DOHH2 (cell line): ENCODE measurements at regions not wholly inside any gene's neighbourhood (a gene's known extent, or its start where the extent isn't known, plus 50 kb on each side); places are given as distances from the start of the nearest gene placed in this dataset.

ENCODE experiments used
- EZH2phosphoT487 ChIP-seq: fragments of 200-600 bp; sonication (generic); IDR thresholded peaks from 2 replicates; pipeline ENCODE4 v1.6.1; 2017; ENCODE audit warnings: borderline replicate concordance, mild to moderate bottlenecking, antibody characterized with exemption, low read length, moderate library complexity, mixed read lengths
- TF ChIP-seq, protein P1 (sequence below): fragments of 200-600 bp; sonication (generic); IDR thresholded peaks from one replicate; pipeline ENCODE4 v1.5.1; 2014; ENCODE audit warnings: antibody characterized with exemption, mild to moderate bottlenecking, low read depth, low read length; ENCODE audit not compliant: poor library complexity, severe bottlenecking

DNA sequence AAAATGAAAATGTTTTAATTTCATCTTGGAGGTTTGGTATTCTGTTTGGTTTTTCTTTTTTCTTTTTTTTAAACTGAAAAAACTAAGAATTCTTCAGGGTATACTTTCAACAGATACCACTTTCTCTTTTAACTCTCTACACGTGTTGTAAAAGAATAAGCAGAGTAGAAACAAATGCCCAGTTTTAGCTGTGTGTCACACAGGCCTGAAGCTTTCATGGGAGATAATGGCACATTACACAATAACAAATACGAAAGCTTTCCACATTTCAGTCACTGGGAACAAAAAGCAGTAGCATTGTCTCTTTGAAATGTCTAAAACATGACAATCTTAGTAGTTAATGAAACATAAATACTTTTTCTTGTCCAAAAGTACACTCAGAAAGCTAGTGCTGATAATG lies 818.5 kb downstream of the TBL1XR1 start:
- TF ChIP-seq, protein P1, sequence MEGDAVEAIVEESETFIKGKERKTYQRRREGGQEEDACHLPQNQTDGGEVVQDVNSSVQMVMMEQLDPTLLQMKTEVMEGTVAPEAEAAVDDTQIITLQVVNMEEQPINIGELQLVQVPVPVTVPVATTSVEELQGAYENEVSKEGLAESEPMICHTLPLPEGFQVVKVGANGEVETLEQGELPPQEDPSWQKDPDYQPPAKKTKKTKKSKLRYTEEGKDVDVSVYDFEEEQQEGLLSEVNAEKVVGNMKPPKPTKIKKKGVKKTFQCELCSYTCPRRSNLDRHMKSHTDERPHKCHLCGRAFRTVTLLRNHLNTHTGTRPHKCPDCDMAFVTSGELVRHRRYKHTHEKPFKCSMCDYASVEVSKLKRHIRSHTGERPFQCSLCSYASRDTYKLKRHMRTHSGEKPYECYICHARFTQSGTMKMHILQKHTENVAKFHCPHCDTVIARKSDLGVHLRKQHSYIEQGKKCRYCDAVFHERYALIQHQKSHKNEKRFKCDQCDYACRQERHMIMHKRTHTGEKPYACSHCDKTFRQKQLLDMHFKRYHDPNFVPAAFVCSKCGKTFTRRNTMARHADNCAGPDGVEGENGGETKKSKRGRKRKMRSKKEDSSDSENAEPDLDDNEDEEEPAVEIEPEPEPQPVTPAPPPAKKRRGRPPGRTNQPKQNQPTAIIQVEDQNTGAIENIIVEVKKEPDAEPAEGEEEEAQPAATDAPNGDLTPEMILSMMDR, result no peak
- TF ChIP-seq EZH2phosphoT487, result no peak
